Glutamatergic neuron (in vitro differentiated cells): ENCODE measurements at regions not wholly inside any gene's neighbourhood (a gene's known extent, or its start where the extent isn't known, plus 50 kb on each side); places are given as distances from the start of the nearest gene placed in this dataset.

Source experiments
- DNase-seq: peaks from one replicate; pipeline ENCODE4 v3.0.0; 2022
- H3K27ac Mint-ChIP-seq: one replicate; pipeline ENCODE4 v1.8.0; 2020; ENCODE audit warnings: mild to moderate bottlenecking, mixed read lengths, inconsistent platforms; ENCODE audit not compliant: unreplicated experiment
- H3K27me3 Mint-ChIP-seq: one replicate; pipeline ENCODE4 v1.8.0; 2020; ENCODE audit warnings: mild to moderate bottlenecking, moderate library complexity, mixed read lengths, inconsistent platforms; ENCODE audit not compliant: unreplicated experiment
- H3K36me3 Mint-ChIP-seq: one replicate; pipeline ENCODE4 v1.8.0; 2020; ENCODE audit warnings: mild to moderate bottlenecking, mixed read lengths, inconsistent platforms; ENCODE audit not compliant: unreplicated experiment
- H3K4me1 Mint-ChIP-seq: one replicate; pipeline ENCODE4 v1.8.0; 2020; ENCODE audit warnings: mild to moderate bottlenecking, low read depth, mixed read lengths, inconsistent platforms; ENCODE audit not compliant: unreplicated experiment
- H3K4me3 Mint-ChIP-seq: one replicate; pipeline ENCODE4 v1.8.0; 2020; ENCODE audit warnings: mild to moderate bottlenecking, mixed read lengths, inconsistent platforms; ENCODE audit not compliant: unreplicated experiment
- H3K9me3 Mint-ChIP-seq: one replicate; pipeline ENCODE4 v1.8.0; 2020; ENCODE audit warnings: mild to moderate bottlenecking, moderate library complexity, mixed read lengths, inconsistent platforms; ENCODE audit not compliant: unreplicated experiment
- TF ChIP-seq, protein P1 (sequence below): fragments of 200-600 bp; sonication (generic); IDR thresholded peaks from one replicate; pipeline ENCODE4 v1.5.0; 2021; ENCODE audit not compliant: partially characterized antibody, unreplicated experiment

- peaks cover 4% of the 10 kb centered on the region for H3K9me3 Mint-ChIP-seq
- TF ChIP-seq, protein P1, sequence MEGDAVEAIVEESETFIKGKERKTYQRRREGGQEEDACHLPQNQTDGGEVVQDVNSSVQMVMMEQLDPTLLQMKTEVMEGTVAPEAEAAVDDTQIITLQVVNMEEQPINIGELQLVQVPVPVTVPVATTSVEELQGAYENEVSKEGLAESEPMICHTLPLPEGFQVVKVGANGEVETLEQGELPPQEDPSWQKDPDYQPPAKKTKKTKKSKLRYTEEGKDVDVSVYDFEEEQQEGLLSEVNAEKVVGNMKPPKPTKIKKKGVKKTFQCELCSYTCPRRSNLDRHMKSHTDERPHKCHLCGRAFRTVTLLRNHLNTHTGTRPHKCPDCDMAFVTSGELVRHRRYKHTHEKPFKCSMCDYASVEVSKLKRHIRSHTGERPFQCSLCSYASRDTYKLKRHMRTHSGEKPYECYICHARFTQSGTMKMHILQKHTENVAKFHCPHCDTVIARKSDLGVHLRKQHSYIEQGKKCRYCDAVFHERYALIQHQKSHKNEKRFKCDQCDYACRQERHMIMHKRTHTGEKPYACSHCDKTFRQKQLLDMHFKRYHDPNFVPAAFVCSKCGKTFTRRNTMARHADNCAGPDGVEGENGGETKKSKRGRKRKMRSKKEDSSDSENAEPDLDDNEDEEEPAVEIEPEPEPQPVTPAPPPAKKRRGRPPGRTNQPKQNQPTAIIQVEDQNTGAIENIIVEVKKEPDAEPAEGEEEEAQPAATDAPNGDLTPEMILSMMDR: no peak
- H3K27ac Mint-ChIP-seq: peak overlapping the region; percentile 94
- H3K36me3 Mint-ChIP-seq: no peaks in the 10 kb centered on the region
- H3K4me3 Mint-ChIP-seq: peak overlapping the region; percentile 43
- DNase-seq: no peak
- no peaks in the 10 kb centered on the region for H3K27me3 Mint-ChIP-seq
- H3K4me1 Mint-ChIP-seq: peaks cover 20% of the 10 kb centered on the region
Observed at GRCh38 chr10:71059943-71060342, 152.4 kb upstream of the UNC5B start.

- peak overlapping the region; percentile 43 for H3K4me3 Mint-ChIP-seq
- no peaks in the 10 kb centered on the region for H3K36me3 Mint-ChIP-seq
Observed at GRCh38 chr10:71060476-71061426, 151.6 kb upstream of the UNC5B start.

GRCh38 chr10:71061472-71061871 is 150.9 kb upstream of the UNC5B start:
- no peaks in the 10 kb centered on the region for H3K36me3 Mint-ChIP-seq
- DNase-seq: no peak
- TF ChIP-seq, protein P1: no peak
- no peak overlapping the region for H3K27ac Mint-ChIP-seq
- peaks cover 20% of the 10 kb centered on the region for H3K4me1 Mint-ChIP-seq
- peaks cover 4% of the 10 kb centered on the region for H3K9me3 Mint-ChIP-seq
- H3K27me3 Mint-ChIP-seq: no peaks in the 10 kb centered on the region
- H3K4me3 Mint-ChIP-seq: peak overlapping the region; percentile 30

More at GRCh38 chr10:71060476-71061426, 151.6 kb upstream of the UNC5B start:
- Mint-ChIP-seq H3K27me3 (no peaks in the 10 kb centered on the region), H3K4me1 (peaks cover 20% of the 10 kb centered on the region), H3K27ac (peak overlapping the region; percentile 94), H3K9me3 (peaks cover 4% of the 10 kb centered on the region)
- TF ChIP-seq, protein P1: no peak
- DNase-seq: no peak

DNA sequence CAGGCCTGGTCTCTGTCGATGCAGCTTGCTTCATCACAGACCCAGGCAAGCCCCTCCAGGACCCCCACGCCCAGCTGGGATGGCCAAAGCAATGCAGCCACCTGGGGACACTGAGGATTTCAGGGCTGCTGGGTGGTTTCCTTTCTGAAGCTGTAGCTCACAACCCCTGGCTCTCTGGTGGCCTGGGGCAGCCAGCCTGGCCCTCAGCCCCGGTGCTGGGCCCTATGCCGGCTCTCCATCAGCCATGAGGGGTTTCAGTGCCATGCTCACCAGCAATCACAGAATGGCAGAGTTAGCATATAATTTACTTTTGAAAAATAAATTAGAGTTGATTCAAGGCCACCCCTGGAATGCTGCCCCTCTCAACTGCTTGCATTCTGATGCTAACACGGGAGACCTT is 150.2 kb upstream of the UNC5B start:
- no peaks in the 10 kb centered on the region for H3K36me3 Mint-ChIP-seq
- no peak for DNase-seq
- peaks cover 20% of the 10 kb centered on the region for H3K4me1 Mint-ChIP-seq

More for the DNA sequence above, 150.2 kb upstream of the UNC5B start:
- TF ChIP-seq, protein P1: no peak
- Mint-ChIP-seq H3K9me3 (peaks cover 6% of the 10 kb centered on the region), H3K27me3 (no peaks in the 10 kb centered on the region), H3K27ac (no peak overlapping the region), H3K4me3 (no peak overlapping the region)
